Ishikawa (cell line): ENCODE measurements at regions not wholly inside any gene's neighbourhood (a gene's known extent, or its start where the extent isn't known, plus 50 kb on each side); places are given as distances from the start of the nearest gene placed in this dataset.

Experiments
- EP300 ChIP-seq: IDR thresholded peaks from 2 replicates; pipeline ENCODE4 v1.6.1; 2012; ENCODE audit warnings: borderline replicate concordance
- MAX ChIP-seq: IDR thresholded peaks from 2 replicates; pipeline ENCODE4 v1.6.1; 2012
- NFIC ChIP-seq: IDR thresholded peaks from 2 replicates; pipeline ENCODE4 v1.6.1; 2012
- RAD21 ChIP-seq: IDR thresholded peaks from 2 replicates; pipeline ENCODE4 v1.6.1; 2012; ENCODE audit warnings: low read depth
- REST ChIP-seq: IDR thresholded peaks from 2 replicates; pipeline ENCODE4 v1.6.1; 2012; ENCODE audit warnings: low read depth, mild to moderate bottlenecking
- YY1 ChIP-seq: IDR thresholded peaks from 2 replicates; pipeline ENCODE4 v1.6.1; 2012; ENCODE audit warnings: low read depth
- ZBTB7A ChIP-seq: IDR thresholded peaks from 2 replicates; pipeline ENCODE4 v1.6.1; 2012; ENCODE audit warnings: low read depth

- TF ChIP-seq RAD21, result no peak
- TF ChIP-seq YY1, result no peak
- TF ChIP-seq ZBTB7A, result no peak
- TF ChIP-seq EP300, result no peak
- TF ChIP-seq REST, result no peak
- TF ChIP-seq NFIC, result no peak
- no peak for TF ChIP-seq MAX
These were observed 326.0 kb downstream of the RAB38 start for GRCh38 chr11:87849216-87849615.
